RPMI7951 (cell line): ENCODE measurements at regions not wholly inside any gene's neighbourhood (a gene's known extent, or its start where the extent isn't known, plus 50 kb on each side); places are given as distances from the start of the nearest gene placed in this dataset.
"Not testable (repeated sequence)": the region's sequence is repeated elsewhere in the genome, so short reads cannot be mapped to it uniquely, and the experiment has no call there.

Experiments
- DNase-seq: peaks from one replicate; pipeline ENCODE4 v3.0.0-alpha.2; 2012; ENCODE audit warnings: low read depth

DNA sequence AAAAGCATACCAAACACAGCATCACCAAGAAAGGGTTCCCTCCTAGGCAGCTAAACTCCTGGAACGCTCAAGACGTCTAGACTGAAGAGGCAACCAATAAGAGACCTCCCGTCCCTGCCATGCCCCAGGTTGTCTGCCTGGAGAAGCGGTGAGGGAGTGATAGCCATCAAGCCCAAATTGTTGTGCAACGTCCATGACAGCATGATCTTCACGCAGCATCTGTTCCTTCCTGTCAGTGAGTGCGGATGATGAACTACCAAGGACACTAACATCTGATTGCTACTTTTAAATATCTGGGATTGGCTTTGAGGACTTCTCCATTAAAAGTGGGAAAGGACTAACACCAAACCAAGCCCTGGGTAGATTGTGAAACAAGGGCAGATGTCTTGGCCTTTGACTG lies 149.7 kb downstream of the TXNL1 start:
- no peak for DNase-seq

DNA sequence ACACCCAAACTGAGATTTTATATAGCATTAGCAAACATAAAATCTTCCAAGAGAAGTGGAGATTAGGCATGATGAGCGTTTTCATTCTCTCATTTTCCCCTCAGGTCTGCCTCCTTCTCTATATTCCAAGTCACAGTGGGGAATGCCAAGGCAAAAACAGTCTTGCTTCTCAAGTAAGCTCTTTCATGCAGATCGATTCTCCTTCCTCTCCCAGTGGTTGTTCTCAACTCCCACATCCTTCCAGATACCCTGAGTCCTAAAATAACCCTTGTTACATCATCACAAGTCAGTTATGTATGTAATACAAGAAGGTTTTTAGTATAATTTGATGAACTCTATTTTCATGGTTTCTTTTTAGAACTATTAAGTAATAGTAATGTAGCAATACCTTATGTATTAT lies 150.6 kb downstream of the TXNL1 start:
- DNase-seq = no peak

DNA sequence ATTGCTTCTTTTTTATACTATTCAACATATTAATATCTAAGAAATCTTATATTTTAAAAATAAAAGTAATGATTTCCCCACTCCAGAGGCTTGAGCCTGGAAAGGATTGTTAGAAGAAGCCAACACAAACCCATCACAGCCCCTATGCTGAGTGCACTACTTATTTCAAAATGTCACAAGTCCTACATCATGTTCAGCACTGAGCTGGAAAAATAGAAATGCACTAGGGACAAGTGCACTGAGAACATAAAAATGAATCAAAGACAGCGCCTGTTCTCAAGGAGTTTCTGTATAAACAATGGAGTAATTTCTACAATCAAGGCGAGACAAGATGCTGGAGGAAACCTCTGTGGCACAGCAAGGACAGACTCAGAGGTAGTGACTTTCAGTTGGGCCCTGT lies 155.0 kb downstream of the TXNL1 start:
- DNase-seq = no peak

DNA sequence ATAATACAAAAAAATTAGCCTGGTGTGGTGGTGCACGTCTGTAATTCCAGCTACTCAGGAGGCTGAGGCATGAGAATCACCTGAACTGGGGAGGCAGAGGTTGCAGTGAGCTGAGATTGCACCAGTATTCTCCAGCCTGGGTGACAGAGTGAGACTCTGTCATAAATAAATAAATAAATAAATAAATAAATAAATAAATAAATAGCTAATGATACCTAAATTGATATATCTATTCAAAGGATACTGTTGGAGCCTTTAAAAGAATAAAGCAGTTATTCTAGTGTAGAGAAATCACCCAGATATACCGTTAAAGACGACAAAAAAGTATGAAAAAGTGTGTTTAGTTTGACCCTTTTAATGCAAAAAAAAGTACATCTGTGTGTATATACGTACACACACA lies 155.6 kb downstream of the TXNL1 start:
- not testable (repeated sequence) for DNase-seq

DNA sequence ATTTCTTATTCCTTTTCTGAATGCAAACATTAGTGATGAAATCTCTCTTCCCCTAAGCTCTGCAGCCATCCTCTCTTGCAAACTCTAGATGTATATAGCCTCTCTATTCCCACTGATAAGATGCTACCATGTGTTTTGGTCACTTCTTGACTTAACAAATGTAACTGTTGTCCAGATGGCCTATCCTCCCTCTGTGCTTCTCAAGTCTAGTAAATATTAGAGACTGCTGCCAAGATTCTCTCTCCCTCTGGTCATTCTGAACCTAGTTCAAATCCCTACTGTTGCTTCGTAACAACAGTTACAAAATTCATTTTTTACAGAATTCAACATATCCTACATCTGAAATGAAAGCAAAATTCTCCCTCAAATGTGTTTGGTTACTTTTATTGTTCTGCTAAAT lies 156.6 kb downstream of the TXNL1 start:
- no peak for DNase-seq

DNA sequence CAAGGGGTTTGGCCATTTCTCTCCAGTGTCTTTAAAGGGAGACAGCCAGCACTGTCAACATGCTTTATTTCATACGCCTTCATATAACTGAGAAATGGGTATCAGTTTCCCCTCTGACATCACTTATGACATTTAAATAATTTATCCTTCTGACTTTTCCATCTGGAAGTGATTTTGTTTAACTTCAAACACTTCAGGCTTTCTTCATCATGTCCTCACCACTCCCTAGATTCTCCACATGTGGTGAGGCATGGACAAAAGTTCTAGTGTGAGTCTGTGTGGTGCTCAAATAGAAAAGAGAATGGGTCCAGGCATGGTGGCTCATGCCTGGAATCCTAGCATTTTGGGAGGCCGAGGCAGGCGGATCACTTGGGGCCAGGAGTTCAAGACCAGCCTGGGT lies 158.6 kb downstream of the TXNL1 start:
- DNase-seq = no peak

DNA sequence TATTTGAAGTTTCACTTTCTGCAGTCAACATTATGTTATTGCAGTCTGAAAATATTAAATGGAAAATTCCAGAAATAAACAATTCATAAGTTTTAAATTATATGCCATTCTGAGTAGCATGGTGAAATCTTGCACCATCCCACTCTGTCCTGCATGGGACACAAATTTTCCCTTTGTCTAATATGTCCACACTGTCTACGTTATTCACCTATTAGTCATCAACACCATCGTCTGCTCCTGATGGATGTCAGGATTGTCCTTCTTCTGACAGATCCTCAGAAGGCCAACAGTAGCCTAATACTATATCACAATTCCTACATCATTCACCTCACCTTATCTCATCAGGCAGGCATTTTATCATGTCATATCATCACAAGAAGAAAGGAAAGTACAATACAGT lies 163.1 kb downstream of the TXNL1 start:
- peak; percentile 1 for DNase-seq

DNA sequence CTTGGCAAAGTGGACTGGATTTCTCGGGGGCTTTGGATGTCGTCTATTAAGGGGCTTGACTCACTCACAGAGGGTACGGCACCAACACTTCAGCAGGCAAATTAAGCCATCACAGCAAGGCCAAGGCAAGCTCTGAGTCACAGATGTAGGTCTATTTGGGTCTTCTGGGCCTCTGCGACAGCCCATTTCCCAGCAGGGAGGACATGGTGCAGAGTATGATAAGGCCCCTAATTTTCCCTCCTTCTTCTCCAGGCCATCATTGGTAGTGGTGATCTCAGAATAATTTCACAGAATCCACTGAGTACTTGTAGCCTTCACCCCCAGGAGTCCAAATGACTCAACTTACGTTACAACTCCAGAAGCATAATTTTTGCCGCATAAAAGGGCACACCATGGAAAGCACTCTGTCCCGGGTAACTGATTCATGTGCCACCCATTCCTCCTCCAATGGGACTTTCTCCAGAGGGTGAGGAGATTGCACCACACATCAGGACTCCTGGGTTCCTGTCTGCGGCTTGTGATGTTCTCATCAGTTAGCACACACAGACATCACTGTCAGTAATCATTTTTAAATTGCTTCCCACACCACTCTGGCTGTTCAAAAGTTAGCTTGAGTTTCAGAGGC lies 164.9 kb downstream of the TXNL1 start:
- DNase-seq = no peak

DNA sequence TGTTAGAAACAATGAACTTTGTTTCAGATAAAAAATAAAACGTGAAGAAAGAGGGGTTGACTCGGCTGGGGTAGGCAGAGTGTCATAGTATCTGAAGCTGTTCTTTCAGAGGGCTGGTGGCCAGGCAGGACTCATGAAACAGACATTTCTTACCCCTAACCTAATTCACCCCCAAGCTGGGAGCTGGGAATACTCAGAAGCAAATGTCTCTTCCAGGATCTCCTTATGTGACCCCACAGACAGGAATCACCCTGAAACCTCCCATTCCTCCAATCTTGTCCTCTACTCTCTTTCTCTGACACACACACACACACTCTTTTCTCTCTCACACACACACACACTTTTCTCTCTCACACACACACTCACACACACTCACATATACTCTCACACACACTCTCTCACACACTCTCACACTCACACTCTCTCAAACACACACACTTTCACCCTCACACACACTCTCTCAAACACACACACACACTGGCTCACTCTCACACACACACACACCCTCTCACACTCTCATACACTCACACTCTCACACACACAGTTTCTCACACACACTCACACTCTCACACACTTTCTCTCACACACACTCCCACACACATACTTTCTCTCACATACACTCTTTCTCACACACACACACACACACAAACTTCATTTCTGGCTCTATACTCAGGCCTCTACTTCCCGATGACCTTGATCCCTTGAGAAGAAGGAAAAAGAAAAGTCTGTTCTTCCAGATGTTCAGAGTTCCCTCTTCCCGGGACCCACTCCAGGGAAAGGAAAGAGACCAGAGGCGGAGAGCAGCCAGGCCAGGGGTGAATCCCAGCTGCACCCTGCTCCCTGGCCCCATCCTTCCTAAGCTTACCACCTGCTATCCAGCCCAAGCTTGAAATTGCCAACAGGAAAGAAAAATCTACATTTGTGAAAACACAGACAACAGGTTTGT lies 167.7 kb downstream of the TXNL1 start:
- no peak for DNase-seq

DNA sequence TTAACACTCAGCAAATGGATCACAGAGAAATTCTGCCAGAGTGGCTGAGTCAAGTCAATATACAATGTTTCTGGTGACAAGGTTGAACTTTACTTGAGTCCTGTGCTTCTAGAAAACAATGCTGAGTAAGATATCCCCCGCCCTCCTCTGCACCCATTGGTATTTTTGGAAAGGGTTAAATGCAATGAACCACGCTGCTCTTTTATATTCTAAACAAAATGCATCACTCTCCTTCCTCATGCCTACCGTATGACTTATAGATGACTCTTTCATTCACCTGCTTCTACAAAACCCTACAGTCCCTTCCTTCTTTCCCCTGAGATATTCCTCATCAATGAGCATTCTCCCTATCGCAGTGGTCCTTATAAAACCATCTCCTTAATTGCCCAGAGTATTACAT lies 168.8 kb downstream of the TXNL1 start:
- DNase-seq = no peak

DNA sequence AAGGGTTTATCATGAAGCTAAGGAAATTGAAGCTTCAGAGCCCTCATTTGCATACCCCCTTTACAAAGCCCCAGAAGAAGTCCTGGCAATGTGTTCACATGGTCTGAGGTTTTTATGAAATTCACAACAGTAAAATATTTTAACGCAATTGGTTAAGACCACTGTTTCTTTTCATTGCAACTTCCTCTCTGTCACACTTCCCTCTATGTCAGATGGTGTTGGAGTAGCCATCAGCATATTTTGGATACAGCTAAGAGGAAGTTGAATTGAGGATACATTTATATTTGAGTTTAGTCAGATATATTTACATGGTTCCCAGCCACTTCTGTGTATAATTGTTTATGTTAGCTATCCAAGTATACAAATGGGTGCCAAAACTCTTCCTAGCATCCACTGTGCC lies 170.0 kb downstream of the TXNL1 start:
- DNase-seq = no peak

DNA sequence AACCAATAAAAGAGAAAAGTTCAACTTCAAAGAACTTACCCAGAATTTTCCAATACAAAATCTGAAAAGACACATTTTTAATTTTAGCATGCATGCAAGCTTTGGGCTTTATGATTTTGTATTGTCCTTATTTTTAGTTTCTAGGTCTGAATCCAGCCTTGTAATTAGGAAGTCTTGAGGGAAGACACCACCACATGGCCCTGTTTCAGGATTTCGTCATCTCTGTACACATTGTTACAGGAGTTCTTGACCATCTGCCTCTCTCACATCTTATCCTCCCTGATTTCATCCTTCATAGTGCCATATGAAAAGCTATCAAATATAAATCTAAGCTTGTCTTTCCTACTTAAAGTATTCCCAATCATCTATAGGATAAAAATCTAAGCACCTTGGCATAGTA lies 176.1 kb downstream of the TXNL1 start:
- no peak for DNase-seq

DNA sequence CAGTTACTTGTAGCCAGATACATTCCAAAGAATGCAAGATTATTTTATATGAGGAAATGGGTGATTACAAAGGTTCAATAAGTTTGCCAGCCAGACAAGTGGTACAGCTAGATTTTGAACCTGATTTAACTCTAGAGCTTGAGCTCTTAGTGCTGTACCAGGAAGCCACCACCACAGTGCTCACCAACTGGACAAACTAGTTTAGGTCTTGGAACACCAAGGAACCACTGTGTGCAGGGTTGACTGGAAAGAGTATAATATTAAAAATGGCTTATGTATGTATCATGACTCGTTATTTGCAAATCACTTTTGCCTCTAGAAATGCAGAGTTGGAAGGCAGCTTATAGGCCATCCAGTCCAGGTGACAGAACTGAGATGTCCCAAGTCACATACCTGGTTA lies 177.2 kb downstream of the TXNL1 start:
- DNase-seq = no peak

DNA sequence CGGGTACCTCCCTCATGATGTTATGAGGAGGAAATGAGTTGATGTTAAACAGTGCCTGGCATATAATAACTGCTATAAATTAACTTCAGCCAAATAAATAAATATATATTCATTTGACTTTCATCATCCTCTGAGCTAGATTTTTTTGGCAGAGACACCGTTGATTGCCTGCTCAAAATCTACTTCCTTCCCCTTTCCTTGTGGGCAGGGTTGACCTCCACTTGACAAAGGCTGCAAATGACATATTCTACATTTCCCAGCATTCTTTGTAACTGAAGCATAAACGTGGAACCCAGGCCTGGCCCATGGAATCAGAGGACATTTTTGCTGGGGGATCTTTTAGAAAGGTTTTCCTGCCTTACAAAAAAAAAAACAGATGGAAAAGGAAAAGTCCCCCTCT lies 177.8 kb downstream of the TXNL1 start:
- DNase-seq = no peak

DNA sequence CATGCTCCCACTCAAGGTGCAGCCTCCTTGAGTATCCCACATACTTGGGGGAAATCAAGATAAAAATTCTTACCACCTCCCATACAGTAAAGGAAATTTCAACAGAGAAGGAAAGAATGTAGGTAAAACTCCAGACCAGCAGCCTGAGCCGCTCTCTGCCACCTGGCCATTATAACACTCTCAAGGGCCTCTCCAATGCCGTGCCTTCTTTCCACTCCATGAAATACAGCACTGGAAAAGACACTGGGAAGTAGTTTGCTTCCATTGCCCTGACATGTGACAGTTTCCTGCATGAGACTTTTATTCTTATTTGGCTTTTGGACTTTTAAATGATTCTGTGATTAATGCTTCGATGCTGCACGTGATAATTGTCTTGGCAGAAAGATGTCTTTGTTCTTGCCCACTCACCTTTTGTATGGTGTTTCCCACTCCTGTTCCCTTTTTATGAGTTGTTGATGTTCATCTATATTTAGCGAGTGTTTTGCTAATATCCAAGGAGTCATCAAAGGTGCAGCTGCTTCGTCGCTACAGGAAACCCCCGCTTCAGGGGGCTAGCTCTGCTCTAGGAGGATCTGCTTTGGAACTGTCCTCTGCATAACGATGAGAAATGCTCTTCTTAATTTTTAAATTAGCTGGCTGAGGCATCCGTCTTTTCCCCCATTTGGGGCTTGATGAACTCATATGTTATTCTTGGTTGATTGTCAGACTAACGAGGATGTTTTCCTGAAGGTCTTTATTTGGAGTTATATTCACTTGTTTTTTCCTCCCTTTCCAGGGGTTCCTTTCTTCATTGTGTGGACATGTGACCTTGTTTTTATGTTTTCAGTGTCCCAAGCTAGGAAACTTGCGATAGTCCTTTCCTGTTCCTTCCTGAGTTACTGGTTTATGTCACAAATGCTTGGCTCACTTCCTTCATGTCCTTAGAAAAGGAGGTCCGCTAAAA lies 179.4 kb downstream of the TXNL1 start:
- no peak for DNase-seq

DNA sequence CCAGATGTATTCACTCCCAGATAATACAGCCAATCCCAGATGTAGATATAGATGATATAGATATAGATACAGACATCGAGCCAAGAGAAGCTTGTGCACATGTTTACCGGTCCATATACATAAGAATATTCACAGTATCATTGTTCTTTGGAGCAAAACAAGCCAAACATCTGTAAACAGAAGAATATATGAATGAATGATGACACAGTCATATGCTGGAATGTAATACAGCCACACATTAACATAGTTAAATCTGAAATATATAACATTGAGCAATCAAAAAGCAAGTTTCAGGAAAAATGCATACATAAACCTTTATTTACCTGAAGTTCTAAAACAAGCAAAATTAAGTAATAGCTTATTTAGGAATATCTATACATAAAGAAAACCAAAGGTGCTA lies 182.5 kb downstream of the TXNL1 start:
- no peak for DNase-seq

DNA sequence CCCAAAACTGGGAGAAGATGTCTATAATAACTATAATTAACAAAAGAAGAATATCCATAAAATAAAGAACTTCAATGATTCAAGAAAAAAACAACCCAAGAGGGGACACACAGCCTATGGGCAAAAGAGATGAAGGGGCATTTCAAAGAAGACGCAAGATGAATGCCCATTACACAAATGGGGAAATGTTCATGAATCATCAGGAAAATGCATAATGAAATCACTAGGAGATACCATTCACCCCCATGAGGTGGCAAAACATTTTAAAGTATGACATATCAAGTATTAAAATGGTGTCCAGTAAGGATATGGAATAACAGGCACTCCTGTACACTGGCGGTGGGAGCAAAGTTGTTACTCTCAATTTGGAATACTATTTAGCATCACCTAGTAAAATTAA lies 183.3 kb downstream of the TXNL1 start:
- DNase-seq = no peak

DNA sequence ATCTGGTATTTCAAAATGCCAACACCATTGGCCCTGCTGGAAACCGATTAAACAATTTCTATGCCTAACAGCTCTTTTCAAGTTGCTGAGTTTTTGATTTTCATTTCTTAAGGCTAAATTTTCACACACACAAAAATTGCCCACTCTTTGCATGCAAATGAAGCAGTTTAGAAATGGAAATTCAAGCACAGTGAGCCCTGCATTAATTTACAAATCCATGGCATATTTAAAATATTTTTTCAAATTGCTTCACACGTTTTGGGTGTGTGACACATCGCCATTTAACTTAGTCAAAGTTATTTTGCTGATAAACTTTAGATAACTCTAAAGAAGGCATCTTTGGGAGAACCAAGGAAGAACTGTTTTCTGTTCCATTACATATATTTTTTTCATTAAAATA lies 184.8 kb downstream of the TXNL1 start:
- no peak for DNase-seq

DNA sequence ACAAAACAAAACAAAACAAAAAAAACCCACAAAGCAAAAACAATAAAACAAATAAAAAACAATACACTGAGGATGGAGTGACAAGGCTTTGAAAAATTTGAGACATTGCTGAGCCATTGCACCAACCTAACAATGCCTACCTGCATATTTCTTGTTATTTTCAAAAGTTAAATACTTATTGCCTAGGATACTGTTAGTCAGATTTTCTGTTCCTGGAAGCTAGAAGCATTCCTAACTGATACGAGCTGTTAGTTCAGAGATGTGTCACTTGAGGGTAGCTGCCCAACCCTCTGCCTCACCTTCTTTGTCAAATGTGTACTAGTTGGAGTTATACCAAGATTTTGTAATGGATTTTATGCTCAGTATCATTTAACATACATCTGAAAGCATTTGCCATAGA lies 187.2 kb downstream of the TXNL1 start:
- DNase-seq = no peak

DNA sequence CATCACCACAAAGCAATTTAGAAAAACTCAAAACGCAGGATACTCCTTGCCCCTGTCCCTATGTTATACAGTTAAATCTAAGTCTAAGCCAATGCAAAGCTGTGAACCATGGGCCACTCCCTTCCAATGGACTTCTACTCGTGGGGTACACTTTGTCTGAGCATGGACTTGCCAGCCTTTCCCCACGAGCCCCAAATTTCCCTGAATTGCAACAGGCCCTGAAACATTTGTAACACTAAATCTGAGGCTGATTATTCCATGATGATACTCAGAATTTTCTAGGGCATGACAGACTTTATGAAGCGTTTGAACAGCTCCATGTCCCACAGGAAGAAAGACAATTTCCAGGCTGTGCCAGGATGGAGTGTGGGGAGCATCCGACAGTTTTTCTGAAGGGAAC lies 189.6 kb downstream of the TXNL1 start:
- DNase-seq = no peak

DNA sequence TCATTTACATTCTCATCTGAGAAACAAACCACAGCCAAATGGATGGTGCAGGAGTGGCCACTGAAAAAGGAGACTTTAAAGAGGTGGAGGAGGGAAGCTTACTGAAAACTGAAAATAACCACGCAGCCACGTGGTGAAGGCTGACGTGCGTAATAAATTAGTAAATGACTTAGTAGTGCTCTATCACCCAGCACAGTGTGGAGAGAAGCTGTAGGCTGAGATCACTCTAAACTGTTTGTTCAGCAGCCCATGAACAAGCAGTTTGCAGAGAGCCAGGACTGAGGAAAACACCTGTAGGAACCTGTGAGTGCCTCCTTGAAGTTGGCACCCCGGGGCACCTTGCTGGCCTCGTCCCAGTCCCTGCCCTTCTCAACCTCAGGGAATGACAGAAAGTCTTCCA lies 193.0 kb downstream of the TXNL1 start:
- DNase-seq = no peak

DNA sequence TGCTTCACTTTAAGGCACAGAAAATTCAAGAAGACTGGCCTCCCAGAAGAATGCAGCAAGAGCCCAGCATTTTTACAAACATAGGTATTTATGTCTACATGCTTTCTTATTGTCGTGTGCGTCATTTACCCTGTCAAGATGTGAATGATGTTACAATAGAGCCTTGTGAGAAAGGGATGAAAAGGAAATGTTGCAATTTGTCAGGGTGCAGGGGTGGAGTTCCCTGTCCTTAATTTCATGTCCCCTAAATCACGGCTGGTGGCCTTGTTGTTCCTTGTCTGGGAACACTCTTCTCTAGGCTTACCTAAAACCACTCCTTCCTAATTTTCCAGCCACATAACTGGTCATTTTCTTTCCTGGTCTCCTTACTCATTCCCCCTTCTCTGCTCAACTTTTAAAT lies 194.2 kb downstream of the TXNL1 start:
- DNase-seq = no peak
